Stomach (tissue), 8 donors: ENCODE measurements at regions not wholly inside any gene's neighbourhood (a gene's known extent, or its start where the extent isn't known, plus 50 kb on each side); places are given as distances from the start of the nearest gene placed in this dataset.

ENCODE experiments used
- DNase-seq, 2 donors: peaks; one replicate each; pipeline versions ENCODE4 v3.0.0 to v3.0.0-alpha.2; 2013 to 2019
- H3K27ac ChIP-seq, 5 donors: fragments of 200-600 bp in 4 of 5; sonication (generic) in 4 of 5; one replicate each; pipeline ENCODE4 v1.5.1; 2013 to 2019; ENCODE audit warnings: mild to moderate bottlenecking in 1 of 5, moderate library complexity in 1 of 5
- H3K27me3 ChIP-seq, 3 donors: fragments of 200-600 bp; sonication (generic); one replicate each; pipeline ENCODE4 v1.5.1; 2017 to 2019; ENCODE audit warnings: mixed run types in 1 of 3
- H3K36me3 ChIP-seq, 4 donors: fragments of 200-600 bp; sonication (generic); 1 replicate in 3 of 4; 2 replicates in 1 of 4; pipeline ENCODE4 v1.5.1; 2016 to 2019
- H3K4me1 ChIP-seq, 4 donors: fragments of 200-600 bp; sonication (generic); one replicate each; pipeline ENCODE4 v1.5.1; 2016 to 2019
- H3K4me3 ChIP-seq, 4 donors: fragments of 200-600 bp; sonication (generic) in 3 of 4; one replicate each; pipeline ENCODE4 v1.5.1; 2016 to 2019; ENCODE audit warnings: mild to moderate bottlenecking in 1 of 4
- H3K9me3 ChIP-seq, 4 donors: fragments of 200-600 bp; sonication (generic); one replicate each; pipeline ENCODE4 v1.5.1; 2016 to 2019
- EP300 ChIP-seq: sonication (generic); formaldehyde crosslinking; IDR thresholded peaks from one replicate; pipeline ENCODE4 v1.6.1; 2017; ENCODE audit warnings: antibody characterized with exemption
- POLR2A ChIP-seq, 4 donors: fragments of 450-650 bp; IDR thresholded peaks; one replicate each; pipeline ENCODE4 v1.6.1; 2016; ENCODE audit warnings: antibody characterized with exemption in 4 of 4, control low read depth in 2 of 4, mild to moderate bottlenecking in 1 of 4, moderate library complexity in 1 of 4
- POLR2AphosphoS5 ChIP-seq, 3 donors: sonication (generic); formaldehyde crosslinking; IDR thresholded peaks; one replicate each; pipeline ENCODE4 v1.6.1; 2016; ENCODE audit warnings: antibody characterized with exemption in 3 of 3
- WGBS, 5 donors: extraction: QIAGEN DNeasy Blood & Tissue Kit in 3 of 5; methylation state at CpG; one replicate each; pipeline versions ENCODE4 v1.1.5 to v1.1.7; 2013 to 2018; 5-methylcytosine and 5-hydroxymethylcytosine counted together
- intact Hi-C: fragments of 100-400 bp; cut with DNase I; formaldehyde crosslinking; loops from one replicate; pipeline ENCODE4 v1.15.1; 2023; ENCODE audit warnings: low total_unique reads
- TF ChIP-seq, protein P1 (sequence below), 7 experiments: fragments of 450-650 bp in 4 of 7; fragments of 200-600 bp in 3 of 7; sonication (generic) in 3 of 7; IDR thresholded peaks; one replicate each; pipeline ENCODE4 v1.5.1; 2016 to 2019; ENCODE audit warnings: antibody characterized with exemption in 7 of 7, control low read depth in 2 of 7, mild to moderate bottlenecking in 1 of 7
- donor health status: healthy with polysubstance abuse.
- donor health status: Bipolar disorder and iron deficiency.
- donor health status: healthy.

GRCh38 chr10:10941127-10941730, 76.4 kb upstream of the CELF2 start:
- Histone ChIP-seq H3K9me3 (peaks cover 0 to 11% (median 5%) of the 10 kb centered on the region in 4 donors), H3K27me3 (no peaks in the 10 kb centered on the region), H3K4me1 (no peaks in the 10 kb centered on the region), H3K36me3 (no peaks in the 10 kb centered on the region), H3K4me3 (no peak overlapping the region), H3K27ac (no peak overlapping the region)
- intact Hi-C loops: no loop called here
- no peak for TF ChIP-seq EP300
- TF ChIP-seq, protein P1, sequence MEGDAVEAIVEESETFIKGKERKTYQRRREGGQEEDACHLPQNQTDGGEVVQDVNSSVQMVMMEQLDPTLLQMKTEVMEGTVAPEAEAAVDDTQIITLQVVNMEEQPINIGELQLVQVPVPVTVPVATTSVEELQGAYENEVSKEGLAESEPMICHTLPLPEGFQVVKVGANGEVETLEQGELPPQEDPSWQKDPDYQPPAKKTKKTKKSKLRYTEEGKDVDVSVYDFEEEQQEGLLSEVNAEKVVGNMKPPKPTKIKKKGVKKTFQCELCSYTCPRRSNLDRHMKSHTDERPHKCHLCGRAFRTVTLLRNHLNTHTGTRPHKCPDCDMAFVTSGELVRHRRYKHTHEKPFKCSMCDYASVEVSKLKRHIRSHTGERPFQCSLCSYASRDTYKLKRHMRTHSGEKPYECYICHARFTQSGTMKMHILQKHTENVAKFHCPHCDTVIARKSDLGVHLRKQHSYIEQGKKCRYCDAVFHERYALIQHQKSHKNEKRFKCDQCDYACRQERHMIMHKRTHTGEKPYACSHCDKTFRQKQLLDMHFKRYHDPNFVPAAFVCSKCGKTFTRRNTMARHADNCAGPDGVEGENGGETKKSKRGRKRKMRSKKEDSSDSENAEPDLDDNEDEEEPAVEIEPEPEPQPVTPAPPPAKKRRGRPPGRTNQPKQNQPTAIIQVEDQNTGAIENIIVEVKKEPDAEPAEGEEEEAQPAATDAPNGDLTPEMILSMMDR (IDR thresholded peaks at IDR 0.05): no peak
- no peak for TF ChIP-seq POLR2AphosphoS5 (IDR thresholded peaks at IDR 0.05)
- no peak for TF ChIP-seq POLR2A (IDR thresholded peaks at IDR 0.05)
- DNase-seq: no peak
- WGBS, 5 donors: 52 to 78% (median 69%) methylated on average over 6 of the region's 6 CpGs

DNA sequence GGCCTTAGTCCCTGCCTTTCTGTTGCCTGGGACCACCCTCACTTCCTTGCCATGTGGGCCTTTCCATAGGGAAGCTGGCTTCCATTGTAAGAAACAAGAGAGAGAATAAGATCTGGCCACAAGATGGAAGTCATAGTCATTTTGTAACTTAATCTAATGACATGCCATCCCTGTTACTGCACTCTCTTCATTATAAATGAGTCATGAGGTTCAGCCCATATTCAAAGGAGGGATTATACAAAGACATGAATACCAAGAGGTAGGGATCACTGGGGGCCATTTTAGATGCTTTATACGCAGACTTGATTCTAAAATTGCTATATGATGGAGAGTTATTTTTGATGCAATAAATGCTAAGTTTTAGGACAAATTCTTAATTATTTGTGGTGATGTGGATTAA, 75.2 kb upstream of the CELF2 start:
- Histone ChIP-seq H3K9me3 (peaks cover 0 to 11% (median 5%) of the 10 kb centered on the region in 4 donors), H3K27me3 (no peaks in the 10 kb centered on the region), H3K4me3 (no peak overlapping the region), H3K36me3 (no peaks in the 10 kb centered on the region), H3K27ac (no peak overlapping the region), H3K4me1 (no peaks in the 10 kb centered on the region)
- 85 to 98% (median 93%) methylated on average over 1 of the region's 1 CpG for WGBS, 5 donors
- TF ChIP-seq EP300: no peak
- TF ChIP-seq, protein P1 (IDR thresholded peaks at IDR 0.05): no peak
- no peak for DNase-seq
- intact Hi-C loops: no loop called here

DNA sequence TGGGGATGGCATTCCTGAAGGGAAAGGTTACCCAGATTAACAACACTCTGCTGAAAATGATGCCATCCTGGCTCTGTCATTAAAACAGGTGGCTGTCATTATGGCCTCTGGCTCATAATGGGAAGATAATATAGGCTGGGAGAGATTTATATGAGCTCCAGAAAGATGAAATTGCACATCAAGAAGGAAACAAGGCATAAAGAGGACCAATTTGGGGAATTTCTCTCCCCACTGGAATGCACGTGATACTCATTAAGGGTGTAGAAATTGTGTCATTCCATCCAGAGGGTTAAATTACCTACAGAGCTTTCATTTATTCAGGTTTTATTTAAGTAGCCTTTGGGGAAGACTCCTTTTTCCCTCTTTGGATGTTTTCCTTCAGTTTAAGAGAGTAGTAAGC, 71.6 kb upstream of the CELF2 start:
- intact Hi-C loops: no loop called here
- 79 to 96% (median 94%) methylated on average over 1 of the region's 1 CpG for WGBS, 5 donors
- no peak for TF ChIP-seq POLR2AphosphoS5 (IDR thresholded peaks at IDR 0.05)
- TF ChIP-seq POLR2A (IDR thresholded peaks at IDR 0.05): no peak
- TF ChIP-seq, protein P1 (IDR thresholded peaks at IDR 0.05): no peak
- no peak for TF ChIP-seq EP300

DNA sequence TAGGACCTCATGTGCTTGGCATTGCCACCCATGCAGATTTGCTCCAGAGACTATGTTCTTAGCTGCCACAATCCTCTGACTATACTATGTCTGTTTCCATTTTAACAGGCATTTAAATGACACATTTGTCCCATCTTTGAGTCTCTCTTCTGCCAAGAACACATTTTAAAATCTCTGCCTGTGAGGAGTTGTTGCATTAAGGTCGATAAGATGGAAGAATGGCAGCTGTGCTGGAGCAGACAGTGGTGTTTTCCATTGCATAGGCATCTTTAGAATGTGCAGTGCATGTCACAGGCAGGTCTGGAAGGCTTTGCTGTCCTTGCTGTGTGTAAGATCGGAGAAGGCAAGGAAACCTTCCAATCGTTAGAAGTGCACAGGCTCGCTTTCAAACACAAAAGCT, 70.9 kb upstream of the CELF2 start:
- H3K36me3 ChIP-seq: no peaks in the 10 kb centered on the region
- H3K27ac ChIP-seq: no peak overlapping the region
- intact Hi-C loops: no loop called here
- H3K4me1 ChIP-seq: no peaks in the 10 kb centered on the region
- H3K27me3 ChIP-seq: no peaks in the 10 kb centered on the region
- H3K4me3 ChIP-seq: no peak overlapping the region
- WGBS, 5 donors: 69 to 86% (median 79%) methylated on average over 4 of the region's 4 CpGs
- H3K9me3 ChIP-seq: peaks cover 0 to 11% (median 5%) of the 10 kb centered on the region in 4 donors
- TF ChIP-seq EP300 (no peak), POLR2A (IDR thresholded peaks at IDR 0.05) (no peak)
- no peak for DNase-seq

More for the DNA sequence above, 71.6 kb upstream of the CELF2 start:
- Histone ChIP-seq H3K27ac (no peak overlapping the region), H3K4me1 (no peaks in the 10 kb centered on the region), H3K9me3 (peaks cover 0 to 11% (median 5%) of the 10 kb centered on the region in 4 donors), H3K4me3 (no peak overlapping the region), H3K27me3 (no peaks in the 10 kb centered on the region), H3K36me3 (no peaks in the 10 kb centered on the region)
- DNase-seq: no peak

DNA sequence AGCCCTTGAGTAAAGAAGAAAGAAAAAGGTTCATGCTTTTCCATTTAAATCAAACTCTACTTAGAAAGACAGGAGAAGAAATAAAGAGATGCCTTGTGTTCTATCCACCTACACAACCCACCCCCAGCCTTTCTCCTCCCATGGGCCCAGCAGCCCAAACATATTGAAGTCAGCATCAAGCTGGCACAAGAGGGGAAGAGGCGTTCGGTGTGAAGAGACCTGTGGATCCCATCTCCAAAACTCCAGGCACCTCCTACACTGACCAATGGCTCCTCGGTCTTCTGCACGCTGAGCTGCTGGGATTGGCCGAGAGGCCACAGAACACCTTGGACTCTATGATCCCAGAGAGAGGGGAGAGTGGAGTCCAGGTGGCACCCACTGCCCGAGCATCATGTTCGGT, 66.0 kb upstream of the CELF2 start:
- H3K27me3 ChIP-seq: no peaks in the 10 kb centered on the region
- 94 to 97% (median 95%) methylated on average over 7 of the region's 7 CpGs for WGBS, 5 donors
- H3K27ac ChIP-seq: no peak overlapping the region
- no peaks in the 10 kb centered on the region for H3K4me1 ChIP-seq
- intact Hi-C loops: no loop called here
- H3K36me3 ChIP-seq: no peaks in the 10 kb centered on the region
- H3K4me3 ChIP-seq: no peak overlapping the region
- no peak for DNase-seq
- TF ChIP-seq POLR2A (IDR thresholded peaks at IDR 0.05) (no peak), POLR2AphosphoS5 (IDR thresholded peaks at IDR 0.05) (no peak), EP300 (no peak)
- TF ChIP-seq, protein P1 (IDR thresholded peaks at IDR 0.05): no peak
- H3K9me3 ChIP-seq: no peaks in the 10 kb centered on the region
